ENCODE measurements at regions not wholly inside any gene's neighbourhood (a gene's known extent, or its start where the extent isn't known, plus 50 kb on each side); places are given as distances from the start of the nearest gene placed in this dataset.

DNA sequence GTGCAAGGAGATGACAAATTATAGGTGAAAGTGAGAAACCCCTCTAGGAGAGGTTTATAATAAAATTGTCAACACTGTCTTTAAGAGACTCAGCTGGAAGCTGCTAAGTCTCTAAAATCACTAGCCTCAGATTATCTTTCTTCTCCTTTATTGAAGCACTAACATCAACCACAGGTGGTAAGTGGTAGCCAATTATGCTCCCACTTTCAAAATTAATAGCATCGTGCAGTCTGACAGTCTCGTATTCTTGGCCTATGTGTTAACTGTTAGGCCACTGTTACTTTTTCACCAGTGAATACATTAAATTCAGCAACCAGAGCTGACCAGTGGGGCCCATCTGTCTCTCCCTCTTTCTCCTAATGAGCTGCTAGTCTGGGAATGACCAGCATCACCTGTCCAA lies 674.1 kb downstream of the RAPGEF2 start:
- TF ChIP-seq GATA2 (IDR thresholded peaks at IDR 0.05; ENCODE audit: low read depth, low read length), result no peak
- no peak for TF ChIP-seq GATA3 (IDR thresholded peaks at IDR 0.05; ENCODE audit: low read depth, low read length)
